IPS DF 4.7 (cell line): ENCODE measurements at regions not wholly inside any gene's neighbourhood (a gene's known extent, or its start where the extent isn't known, plus 50 kb on each side); places are given as distances from the start of the nearest gene placed in this dataset.

ENCODE experiments used
- DNase-seq: peaks from one replicate; pipeline ENCODE4 v3.0.0-alpha.2; 2013; ENCODE audit warnings: low spot score; ENCODE audit errors: extremely low read depth

DNA sequence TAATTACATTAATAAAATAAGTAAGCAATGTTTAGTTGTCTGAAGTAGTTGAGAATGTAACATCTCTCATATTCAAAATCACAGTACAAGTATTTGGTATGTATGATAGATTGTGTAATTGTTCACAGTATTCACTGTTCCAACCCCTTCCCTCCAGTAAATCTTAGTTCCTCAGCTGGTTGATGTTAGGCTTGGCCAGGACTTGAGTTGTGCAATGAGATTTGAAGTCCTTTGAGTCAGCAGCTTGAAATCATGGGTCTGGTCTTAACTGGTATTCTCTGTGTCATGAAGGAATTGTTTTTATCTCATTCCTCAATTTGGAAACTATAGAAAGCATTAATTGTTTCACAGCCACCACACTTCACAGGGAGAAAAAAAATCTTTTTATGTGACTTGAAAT is 477.1 kb downstream of the FSCB start:
- no peak for DNase-seq

DNA sequence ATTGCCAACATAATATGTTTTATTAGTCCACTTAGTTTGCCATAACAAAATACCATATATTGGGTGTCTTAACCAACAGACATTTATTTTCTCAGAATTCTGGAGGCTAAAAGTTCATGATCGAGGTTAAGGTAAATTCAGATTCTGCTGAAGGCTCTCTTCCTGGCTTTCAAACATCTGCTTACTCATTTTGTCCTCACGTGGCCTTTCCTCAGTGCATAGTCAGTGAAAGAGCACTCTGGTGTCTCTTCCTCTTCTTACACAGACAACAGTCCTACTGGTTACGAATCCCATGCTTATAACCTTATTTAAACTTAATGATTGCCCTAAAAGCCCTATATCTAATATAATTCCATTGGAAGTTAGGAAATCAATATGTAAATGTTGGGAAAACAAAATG is 479.7 kb downstream of the FSCB start:
- no peak for DNase-seq

DNA sequence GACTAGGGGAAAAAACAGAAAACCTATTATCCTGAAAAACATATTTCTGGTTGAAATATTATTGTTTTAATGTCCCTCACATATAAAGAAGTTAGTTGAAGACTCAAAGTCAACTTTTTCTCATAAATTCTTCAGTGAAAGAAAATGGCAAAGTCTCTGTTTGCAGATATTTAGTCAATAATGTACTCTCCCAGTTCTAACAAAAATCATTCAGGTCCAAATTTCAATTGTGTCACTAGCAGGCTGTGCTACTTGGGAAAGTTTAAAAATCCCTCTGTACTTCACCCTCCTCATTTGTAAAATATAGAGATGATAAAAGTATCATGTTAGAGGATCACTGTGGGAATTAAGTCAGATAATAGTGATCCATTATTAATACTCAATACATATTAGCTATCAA is 496.5 kb downstream of the FSCB start:
- DNase-seq = no peak

DNA sequence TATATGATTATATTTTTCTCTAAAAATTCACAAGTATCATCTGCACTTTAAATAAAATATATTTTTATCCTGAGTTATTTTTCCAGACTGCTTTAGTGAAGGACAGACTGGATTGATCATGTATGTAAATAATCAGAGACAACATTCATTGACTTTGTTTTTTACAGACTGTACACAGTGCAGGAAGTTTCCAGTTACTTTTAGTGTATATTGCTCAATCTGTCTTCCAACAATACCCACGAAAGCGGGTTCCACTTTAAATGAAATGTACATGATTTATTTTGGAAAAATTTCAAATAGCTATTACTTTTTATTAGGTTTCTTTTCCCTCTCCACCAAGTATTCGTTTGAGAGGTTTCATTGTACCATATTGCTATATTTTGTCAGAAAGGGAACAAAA is 497.0 kb downstream of the FSCB start:
- no peak for DNase-seq

DNA sequence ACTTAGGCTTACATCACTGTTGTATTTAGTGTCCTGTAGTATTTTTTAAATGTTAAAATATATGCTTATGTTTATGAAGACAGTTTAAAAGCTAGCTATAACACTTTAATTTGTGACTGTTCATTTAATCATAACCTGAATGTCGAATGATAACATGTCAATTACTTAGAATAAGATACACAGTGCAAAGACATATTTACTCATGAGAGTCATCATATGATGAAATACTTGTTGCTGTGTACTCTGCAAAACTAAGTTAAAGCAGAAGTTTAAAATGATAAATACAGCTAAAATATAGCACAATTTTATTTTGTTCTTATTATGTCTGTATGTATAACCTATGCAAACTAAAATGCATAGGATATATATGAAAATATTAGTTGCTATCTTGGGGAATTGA is 497.4 kb downstream of the FSCB start:
- DNase-seq = no peak

DNA sequence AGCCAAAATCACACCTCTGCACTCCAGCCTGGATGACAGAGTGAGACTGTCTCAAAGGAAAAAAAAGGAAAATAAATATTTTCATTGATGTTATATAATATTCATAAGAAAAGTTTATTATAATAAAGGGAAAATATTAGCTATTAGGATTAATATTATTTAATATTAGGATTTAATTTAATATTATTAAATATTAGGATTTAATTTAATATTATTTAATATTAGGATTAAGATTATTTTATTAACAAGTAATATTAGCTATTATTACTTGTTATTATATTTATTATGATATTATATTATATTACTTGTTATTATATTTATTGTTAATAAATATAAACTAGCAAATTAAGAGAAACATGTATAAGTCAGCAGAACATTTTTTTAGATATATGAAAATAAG is 518.1 kb downstream of the FSCB start:
- no peak for DNase-seq

DNA sequence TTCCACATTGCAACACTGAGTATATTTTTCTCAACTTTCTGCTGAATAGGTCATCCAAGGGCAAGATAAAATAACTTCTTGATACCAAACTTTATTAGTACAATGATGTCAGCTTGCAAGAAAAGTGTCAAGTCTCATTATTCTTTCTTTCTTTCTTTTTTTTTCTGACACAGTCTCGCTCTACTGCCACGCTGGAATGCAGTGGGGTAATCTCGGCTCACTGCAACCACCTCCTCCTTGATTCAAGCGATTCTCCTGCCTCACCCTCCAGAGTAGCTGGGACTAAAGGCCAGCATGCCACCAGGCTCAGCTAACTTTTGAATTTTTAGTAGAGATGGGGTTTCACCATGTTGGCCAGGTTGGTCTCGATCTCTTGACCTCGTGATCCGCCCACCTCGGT is 523.4 kb downstream of the FSCB start:
- DNase-seq = no peak

DNA sequence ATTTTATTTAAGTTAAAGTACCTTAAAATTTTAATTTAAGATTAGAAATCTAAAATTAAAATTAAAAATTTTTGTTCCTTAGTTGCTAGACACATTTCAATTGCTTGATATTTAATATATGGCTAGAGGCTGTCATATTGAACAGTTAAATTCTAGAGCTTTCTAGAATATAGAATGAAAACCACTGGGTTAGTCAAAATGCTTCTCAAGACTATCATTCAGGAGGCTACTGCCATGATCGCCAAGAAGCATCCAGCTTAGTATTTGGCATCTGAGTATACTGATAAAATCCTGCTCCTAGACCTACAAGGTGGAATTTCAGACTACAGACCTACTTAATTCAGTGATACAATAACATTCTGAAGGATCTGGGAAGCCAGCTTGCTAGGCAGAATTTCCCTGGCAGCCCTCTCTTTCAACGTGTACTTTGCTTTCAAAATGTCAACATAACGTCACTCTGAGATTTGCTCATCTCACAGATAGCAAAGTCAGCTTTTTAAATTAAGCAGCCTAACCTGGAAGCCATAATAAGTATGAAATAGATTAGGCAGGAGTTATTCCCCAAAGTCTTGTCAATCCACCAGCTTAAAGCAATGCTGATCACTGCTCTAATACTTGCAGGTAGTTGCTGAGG is 525.8 kb downstream of the FSCB start:
- no peak for DNase-seq

DNA sequence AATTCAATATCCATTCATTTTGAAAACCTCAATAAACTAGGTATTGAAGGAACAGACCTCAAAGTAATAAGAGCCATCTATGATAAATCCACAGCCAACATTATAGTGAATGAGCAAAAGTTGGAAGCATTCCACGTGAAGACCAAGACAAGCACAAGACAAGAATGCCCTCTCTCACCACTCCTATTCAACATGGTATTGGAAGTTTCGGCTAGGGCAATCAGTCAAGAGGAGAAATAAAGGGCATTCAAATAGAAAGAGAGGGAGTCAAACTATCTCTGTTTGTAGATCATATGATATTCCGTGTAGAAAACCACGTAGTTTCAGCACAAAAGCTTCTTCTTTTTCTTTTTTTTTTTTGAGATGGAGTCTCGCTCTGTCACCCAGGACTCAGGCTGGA is 550.3 kb downstream of the FSCB start:
- no peak for DNase-seq

DNA sequence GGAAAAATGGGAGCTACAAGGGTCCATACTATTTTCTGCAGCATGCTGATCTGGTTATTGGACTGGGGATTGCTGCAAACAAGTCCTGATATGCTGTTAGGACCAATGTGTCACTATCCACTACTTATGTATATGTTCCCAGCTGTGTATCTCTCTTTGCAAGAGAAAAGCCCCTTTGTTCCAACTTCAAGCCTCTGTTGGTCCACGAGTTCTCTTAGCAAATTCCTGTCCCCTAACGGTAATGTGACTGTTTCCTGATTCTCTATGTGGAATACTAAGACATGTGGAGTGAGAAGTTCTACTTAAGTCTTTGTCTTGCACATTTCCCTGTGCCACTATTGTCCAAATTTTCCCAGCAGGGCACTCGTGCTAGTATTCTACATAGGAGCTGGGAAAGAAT is 557.7 kb downstream of the FSCB start:
- peak; percentile 28 for DNase-seq

DNA sequence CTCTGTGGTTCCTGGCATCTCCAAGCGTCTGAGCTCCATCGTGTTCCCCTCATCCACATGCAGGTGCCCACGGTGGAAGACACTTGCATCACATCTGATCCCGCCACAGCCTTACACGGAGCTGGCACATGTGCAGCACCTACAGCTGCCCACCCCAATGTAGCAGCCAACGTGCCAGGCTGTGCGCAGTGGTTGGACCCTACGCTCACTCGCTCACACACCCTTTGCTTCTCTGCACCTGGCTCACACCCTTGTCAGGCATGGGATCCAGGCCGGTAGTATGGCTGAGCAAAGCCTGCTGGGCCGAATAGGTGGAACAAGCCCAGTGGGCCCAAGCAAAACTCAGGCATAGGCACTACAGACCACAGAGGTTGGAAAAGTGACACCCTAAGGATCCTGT is 567.2 kb downstream of the FSCB start:
- DNase-seq = no peak

DNA sequence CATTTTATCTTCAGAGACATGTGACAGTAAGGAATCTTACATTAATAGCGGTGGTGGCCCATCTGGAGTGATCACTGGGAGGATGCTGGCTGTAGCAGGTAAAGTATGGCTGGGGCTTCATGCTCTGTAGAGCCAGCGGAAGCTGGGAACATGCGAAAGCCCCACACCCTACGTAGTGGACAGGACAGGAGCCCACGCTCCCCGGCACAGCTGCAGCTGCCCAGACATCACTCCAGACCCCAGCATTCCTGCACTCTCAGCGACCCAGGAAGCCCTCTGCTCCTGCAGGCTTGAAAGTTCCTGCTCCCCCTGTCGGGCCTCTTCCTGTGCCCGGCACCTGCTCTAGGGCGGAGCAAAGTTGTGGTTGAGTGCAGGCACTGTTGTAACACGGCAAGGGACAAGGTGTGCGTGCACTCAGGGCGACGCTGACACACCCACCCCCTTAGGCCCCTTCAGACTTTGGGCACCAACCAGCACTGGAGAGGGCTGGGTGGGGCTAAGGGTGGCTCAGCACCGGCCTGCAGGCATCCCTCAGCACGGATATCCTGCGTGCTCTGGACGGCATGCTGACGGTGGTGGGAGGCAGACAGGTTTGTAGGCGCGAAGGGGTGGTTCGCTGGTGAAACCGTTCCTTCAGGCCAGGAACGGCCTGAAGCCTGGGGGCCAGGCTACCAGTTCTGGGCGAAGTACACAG is 568.3 kb downstream of the FSCB start:
- no peak for DNase-seq

DNA sequence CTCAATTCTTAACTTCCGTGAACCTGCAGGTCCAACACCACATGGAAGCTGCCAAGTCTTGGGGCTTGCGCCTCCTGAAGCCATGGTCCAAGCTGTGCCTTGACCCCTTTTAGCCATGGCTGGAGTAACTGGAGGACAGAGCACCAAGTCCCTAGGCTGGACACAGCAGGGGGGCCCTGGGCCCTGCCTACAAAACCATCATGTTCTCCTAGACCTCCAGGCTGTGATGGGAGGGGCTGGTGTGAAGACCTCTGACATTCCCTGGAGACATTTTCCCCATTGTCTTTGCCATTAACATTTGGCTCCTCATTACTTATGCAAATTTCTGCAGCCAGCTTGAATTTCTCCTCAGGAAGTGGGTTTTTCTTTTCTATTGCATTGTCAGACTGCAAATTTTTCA is 570.1 kb downstream of the FSCB start:
- no peak for DNase-seq

DNA sequence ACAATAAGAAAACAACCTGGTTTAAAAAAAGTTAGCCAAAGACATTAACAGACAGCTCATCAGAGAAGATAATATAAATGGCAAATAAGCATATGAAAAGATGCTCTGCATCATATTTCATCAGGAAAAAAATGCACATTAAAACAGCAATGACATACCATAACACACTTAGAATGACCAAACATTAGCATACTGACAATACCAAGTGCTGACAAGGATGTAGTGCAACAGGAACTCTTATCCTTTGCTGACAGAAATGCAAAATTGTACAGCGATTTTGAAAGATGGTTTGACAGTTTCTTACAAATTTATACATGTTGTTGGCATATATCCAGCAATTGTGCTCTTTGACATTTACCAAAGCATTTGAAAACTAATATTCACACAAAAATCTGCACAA is 573.0 kb downstream of the FSCB start:
- DNase-seq = no peak

DNA sequence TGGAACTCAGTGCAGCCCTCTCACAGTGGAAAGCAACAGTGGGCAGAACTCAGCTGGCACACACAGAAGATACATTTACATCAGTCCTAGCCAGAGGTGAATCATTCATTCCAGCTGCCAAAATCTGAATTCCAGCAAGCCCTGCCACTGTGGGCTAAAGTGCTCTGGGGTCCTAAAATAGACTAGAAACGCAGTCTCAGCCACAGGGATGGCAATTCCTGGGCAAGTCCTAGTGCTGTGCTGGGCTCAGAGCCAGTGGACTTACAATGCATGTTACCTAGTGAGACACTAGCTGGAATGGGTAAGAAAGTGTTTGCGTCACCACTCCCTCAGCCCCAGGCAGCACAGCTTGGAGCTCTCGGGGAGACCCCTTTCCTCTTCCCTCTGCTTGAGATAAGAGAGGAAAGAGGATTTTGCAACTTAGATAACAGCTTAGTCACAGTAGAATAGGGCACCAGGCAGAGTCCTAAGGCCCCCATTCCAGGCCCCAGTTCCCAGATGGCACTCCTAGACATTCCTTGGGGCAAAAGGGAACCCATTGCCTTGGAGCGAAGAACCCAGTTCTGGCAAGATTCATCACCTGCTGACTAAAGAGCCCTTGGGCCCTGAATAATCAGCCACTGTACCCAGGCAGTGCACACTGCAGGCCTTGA is 592.9 kb downstream of the FSCB start:
- no peak for DNase-seq

DNA sequence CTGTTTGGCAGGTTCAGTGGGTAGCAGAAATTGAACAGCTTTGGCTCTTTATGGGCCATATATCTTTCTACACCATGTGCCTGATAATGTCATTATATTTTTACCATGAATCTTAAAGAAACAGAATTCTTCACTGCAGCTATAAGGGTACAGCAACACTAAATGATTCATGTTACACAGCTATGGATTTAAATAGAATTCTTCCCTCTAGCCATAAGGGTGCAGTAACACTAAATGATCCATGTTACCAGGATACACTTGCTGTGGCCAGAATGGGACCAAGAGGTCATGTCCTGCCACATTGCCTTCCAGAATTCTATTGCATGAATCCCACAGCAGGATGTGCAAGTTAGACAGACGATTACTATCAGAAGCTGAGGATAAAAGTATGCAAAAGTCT is 603.9 kb downstream of the FSCB start:
- DNase-seq = no peak

DNA sequence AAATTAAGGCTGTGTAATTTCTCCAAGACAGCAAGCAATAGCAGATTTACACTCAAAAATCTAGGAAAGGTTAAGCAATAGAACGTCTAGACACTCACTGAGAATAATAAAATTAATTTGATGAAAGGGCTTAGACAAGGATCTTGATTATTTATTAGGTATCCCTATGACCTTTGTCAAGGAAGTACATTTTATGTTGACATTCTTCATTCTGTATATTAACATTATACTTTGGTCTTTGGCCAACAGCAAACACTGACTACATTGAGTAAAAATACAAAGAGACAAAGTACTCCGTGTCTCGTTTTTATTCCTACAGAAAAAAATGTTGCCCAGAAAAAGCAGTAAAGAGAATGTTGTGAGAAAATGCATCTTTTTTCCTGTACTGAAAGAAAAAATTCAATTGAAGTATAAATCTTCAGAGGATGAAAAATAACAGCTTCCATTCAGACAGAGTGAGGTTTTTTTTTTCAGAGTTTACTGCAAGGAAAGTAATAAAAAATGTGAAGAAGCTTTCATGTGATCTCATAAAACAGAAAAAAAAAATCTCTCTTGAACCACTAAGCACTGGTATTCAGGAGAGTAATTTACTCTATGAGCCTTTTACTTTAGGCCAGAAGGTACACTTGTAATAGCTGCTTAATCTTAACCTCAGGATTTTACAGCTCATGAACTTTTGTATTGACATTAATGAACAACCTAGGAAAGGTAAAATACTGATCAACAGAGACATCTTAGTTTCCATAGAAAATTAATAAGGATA is 605.0 kb downstream of the FSCB start:
- DNase-seq = no peak

DNA sequence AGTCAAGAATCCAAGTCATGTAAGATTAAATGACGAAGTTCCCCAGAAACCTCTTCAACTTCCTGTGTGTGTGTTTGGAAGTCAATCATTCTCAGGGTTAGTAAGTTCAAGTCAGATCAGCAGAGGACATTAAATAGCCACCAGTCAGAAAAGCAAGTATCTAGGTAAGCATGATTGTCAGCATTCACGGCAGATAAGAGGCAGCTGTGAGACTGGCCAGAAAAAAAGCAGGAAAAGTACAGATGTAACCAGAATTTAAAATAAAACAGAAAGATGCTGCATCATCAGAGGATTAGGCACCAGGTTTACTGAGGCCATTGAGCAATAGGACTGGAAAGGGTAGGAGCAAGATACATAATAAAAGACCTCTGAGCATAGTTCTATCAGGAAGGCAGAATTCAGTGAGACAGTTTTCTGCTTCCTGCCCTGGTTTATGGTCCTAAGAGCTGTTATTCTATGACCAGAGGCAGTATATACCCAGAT is 606.9 kb downstream of the FSCB start:
- no peak for DNase-seq

DNA sequence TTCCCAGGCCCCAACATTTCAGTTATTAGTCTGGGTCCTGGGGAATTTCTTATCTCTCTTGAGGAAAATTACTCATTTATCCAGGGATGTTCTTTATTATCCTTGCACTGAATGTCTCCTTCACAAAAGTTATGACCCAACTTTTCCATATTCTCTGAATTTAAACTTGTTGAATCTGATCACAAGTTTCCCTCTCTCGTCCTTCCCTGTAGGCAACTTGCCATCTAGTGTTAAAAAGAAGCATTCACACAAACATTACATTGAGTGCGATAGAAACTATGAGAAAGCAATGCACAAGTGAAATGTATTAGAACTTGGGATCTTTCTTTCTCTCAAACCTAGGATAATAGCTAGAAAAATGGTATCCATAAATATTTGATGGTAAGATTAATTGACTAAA is 608.4 kb downstream of the FSCB start:
- DNase-seq = no peak

DNA sequence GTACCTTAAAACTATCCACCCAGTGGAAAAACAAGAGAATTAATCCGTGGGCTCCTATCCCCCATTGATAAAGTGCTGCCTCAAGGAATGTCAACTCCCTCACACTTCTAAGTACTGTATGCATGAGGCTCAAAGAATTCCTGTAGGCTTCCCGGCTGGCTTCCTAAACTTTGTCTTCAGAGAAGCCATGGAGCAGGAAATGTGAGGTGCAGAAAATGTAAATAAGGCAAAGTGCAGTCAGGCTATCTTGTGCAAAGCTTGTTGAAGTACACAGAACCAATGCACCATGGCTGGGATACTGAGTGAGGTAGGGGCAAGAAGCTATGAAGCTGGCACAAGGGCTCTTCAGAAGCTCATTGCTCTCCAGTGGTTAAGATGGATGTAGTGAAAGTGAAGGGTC is 611.0 kb downstream of the FSCB start:
- no peak for DNase-seq

DNA sequence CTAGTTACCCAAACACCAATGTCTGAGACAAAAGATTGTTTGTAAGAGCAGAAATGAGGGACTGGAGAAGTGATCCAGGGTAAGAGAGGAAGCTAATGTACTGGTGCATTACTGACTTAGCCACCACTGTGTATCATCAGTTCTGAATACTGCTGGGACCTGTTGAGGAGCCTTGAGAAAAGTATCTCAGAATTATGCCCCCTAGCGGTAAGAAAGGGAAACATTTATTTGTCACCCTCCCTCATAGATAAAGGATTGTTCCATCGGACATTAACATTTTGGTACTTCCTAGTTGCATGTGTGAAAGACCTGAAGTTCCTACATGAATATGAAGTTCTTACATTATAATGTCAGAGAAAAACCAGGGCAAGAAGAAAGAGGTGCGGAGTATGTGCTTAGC is 612.5 kb downstream of the FSCB start:
- DNase-seq = no peak

DNA sequence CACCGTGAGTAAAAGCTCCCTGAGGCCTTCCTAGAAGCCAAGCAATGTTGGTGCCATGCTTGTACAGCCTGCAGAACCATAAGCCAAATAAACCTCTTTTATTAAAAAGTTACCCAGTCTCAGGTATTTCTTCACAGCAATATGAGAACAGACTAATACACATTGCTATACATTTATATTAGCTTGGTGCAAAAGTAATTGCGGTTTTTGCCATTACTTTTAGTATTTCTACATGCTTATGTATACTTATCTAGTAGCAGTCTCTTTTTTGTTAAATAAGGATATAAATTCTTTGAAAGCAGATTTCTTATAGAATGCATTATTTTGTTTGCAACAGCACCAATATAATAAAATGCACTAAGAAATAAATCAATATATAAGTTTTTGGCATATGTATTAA is 619.6 kb downstream of the FSCB start:
- no peak for DNase-seq
